ENCODE measurements at regions not wholly inside any gene's neighbourhood (a gene's known extent, or its start where the extent isn't known, plus 50 kb on each side); places are given as distances from the start of the nearest gene placed in this dataset.
"Not testable (repeated sequence)": the region's sequence is repeated elsewhere in the genome, so short reads cannot be mapped to it uniquely, and the experiment has no call there.

DNA sequence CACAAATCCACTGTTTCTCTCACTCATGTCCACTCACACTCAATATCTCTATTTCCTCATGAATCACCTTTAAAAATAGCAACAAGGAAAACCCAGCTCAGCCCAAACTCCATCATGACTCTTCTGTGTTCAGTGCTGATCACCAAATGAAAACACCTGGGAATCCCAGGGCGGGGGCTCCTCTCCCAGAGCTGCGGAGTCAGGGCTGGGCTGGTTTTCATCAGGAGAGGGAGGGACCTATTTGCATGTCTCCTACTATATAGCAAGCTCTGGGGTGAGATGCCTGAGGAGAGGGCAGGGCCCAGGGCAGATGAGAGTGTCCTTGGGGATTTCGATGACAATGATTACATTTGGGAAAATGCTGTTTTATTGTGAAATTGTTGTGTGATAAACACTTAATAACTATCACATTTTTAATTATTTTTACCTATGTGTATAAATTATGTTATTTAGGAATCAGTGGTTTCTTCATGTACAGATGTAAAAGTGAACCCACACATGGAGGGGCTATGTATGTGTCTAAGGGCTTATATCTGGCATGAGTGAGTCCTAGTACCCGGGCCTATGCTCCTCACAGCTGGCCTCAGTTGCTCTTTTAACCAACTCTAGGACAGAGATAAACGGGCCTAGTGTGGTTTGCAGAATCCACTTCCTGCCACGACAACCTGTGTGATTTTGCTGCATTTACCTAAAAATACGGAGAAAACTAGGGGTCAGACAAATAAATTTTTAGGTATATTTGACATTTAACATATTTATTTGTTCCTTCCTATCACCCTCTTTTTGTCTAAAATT is 1131.9 kb downstream of the TMEM121 start:
- TF ChIP-seq POLR2A (IDR thresholded peaks at IDR 0.05): not testable (repeated sequence)
- TF ChIP-seq, protein P1, sequence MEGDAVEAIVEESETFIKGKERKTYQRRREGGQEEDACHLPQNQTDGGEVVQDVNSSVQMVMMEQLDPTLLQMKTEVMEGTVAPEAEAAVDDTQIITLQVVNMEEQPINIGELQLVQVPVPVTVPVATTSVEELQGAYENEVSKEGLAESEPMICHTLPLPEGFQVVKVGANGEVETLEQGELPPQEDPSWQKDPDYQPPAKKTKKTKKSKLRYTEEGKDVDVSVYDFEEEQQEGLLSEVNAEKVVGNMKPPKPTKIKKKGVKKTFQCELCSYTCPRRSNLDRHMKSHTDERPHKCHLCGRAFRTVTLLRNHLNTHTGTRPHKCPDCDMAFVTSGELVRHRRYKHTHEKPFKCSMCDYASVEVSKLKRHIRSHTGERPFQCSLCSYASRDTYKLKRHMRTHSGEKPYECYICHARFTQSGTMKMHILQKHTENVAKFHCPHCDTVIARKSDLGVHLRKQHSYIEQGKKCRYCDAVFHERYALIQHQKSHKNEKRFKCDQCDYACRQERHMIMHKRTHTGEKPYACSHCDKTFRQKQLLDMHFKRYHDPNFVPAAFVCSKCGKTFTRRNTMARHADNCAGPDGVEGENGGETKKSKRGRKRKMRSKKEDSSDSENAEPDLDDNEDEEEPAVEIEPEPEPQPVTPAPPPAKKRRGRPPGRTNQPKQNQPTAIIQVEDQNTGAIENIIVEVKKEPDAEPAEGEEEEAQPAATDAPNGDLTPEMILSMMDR (IDR thresholded peaks at IDR 0.05): not testable (repeated sequence)
